WERI-Rb-1 (cell line): ENCODE measurements at regions not wholly inside any gene's neighbourhood (a gene's known extent, or its start where the extent isn't known, plus 50 kb on each side); places are given as distances from the start of the nearest gene placed in this dataset.

Experiments
- DNase-seq: peaks from one replicate; pipeline ENCODE4 v3.0.0-alpha.2; 2020
- H3K27ac ChIP-seq: fragments of 250-450 bp; sonication (Bioruptor Pico); 2 replicates; pipeline ENCODE4 v1.5.1; 2020; ENCODE audit warnings: mild to moderate bottlenecking, moderate library complexity
- H3K27me3 ChIP-seq: fragments of 250-450 bp; sonication (Bioruptor Pico); 2 replicates; pipeline ENCODE4 v1.5.1; 2021; ENCODE audit warnings: mild to moderate bottlenecking, low read depth, moderate library complexity; ENCODE audit not compliant: insufficient read depth, severe bottlenecking
- H3K36me3 ChIP-seq: fragments of 250-450 bp; sonication (Bioruptor Pico); 2 replicates; pipeline ENCODE4 v1.5.1; 2020; ENCODE audit warnings: mild to moderate bottlenecking, moderate library complexity
- H3K4me3 ChIP-seq: 2 replicates; pipeline ENCODE4 v1.5.1; 2011; ENCODE audit warnings: low read depth, mild to moderate bottlenecking, control low read depth, low read length
- H3K9me3 ChIP-seq: fragments of 250-450 bp; sonication (Bioruptor Pico); 2 replicates; pipeline ENCODE4 v1.5.1; 2021; ENCODE audit warnings: mild to moderate bottlenecking, moderate library complexity; ENCODE audit not compliant: severe bottlenecking
- CTCF ChIP-seq: IDR thresholded peaks from 2 replicates; pipeline ENCODE4 v1.5.1; 2011; ENCODE audit warnings: low read depth, mild to moderate bottlenecking, control low read depth, inconsistent platforms, low read length

- DNase-seq: no peak
- no peaks in the 10 kb centered on the region for H3K27me3 ChIP-seq
- H3K4me3 ChIP-seq: no peak overlapping the region
- no peaks in the 10 kb centered on the region for H3K9me3 ChIP-seq
- no peaks in the 10 kb centered on the region for H3K36me3 ChIP-seq
- no peak overlapping the region for H3K27ac ChIP-seq
- no peak for TF ChIP-seq CTCF
Observed at GRCh38 chr18:30086351-30086750, 956.2 kb downstream of the DSC3 start.

GRCh38 chr18:30081122-30081521 is 961.4 kb downstream of the DSC3 start:
- H3K36me3 ChIP-seq: no peaks in the 10 kb centered on the region
- H3K9me3 ChIP-seq: no peaks in the 10 kb centered on the region
- no peak overlapping the region for H3K4me3 ChIP-seq
- no peak for DNase-seq
- TF ChIP-seq CTCF: no peak
- no peak overlapping the region for H3K27ac ChIP-seq
- no peaks in the 10 kb centered on the region for H3K27me3 ChIP-seq

GRCh38 chr18:30072609-30073385 is 969.7 kb downstream of the DSC3 start:
- Histone ChIP-seq H3K4me3 (no peak overlapping the region), H3K9me3 (peaks cover 10% of the 10 kb centered on the region), H3K27ac (no peak overlapping the region), H3K36me3 (no peaks in the 10 kb centered on the region), H3K27me3 (no peaks in the 10 kb centered on the region)
- TF ChIP-seq CTCF: no peak
- DNase-seq: no peak

GRCh38 chr18:30066288-30066687 is 976.3 kb downstream of the DSC3 start:
- no peak for DNase-seq
- Histone ChIP-seq H3K27ac (no peak overlapping the region), H3K4me3 (no peak overlapping the region), H3K36me3 (no peaks in the 10 kb centered on the region), H3K9me3 (no peaks in the 10 kb centered on the region), H3K27me3 (no peaks in the 10 kb centered on the region)
- no peak for TF ChIP-seq CTCF

GRCh38 chr18:30057398-30057797 is 985.1 kb downstream of the DSC3 start:
- no peaks in the 10 kb centered on the region for H3K27me3 ChIP-seq
- H3K4me3 ChIP-seq: no peak overlapping the region
- H3K27ac ChIP-seq: no peak overlapping the region
- DNase-seq: no peak
- no peak for TF ChIP-seq CTCF
- no peaks in the 10 kb centered on the region for H3K36me3 ChIP-seq
- no peaks in the 10 kb centered on the region for H3K9me3 ChIP-seq

- no peak for TF ChIP-seq CTCF
- Histone ChIP-seq H3K36me3 (no peaks in the 10 kb centered on the region), H3K9me3 (no peaks in the 10 kb centered on the region), H3K27me3 (no peaks in the 10 kb centered on the region), H3K27ac (no peak overlapping the region), H3K4me3 (no peak overlapping the region)
- no peak for DNase-seq
Observed at GRCh38 chr18:30056528-30056927, 986.0 kb downstream of the DSC3 start.
